Non-pigmented ciliary epithelial cell (primary cell): ENCODE measurements at regions not wholly inside any gene's neighbourhood (a gene's known extent, or its start where the extent isn't known, plus 50 kb on each side); places are given as distances from the start of the nearest gene placed in this dataset.

Source experiments
- DNase-seq: peaks from one replicate; pipeline ENCODE4 v3.0.0-alpha.2; 2010; ENCODE audit warnings: low read depth

GRCh38 chr2:15794608-15795134, 145.7 kb upstream of the MYCN start:
- no peak for DNase-seq

GRCh38 chr2:15795426-15795825, 144.9 kb upstream of the MYCN start:
- DNase-seq: no peak

GRCh38 chr2:15796167-15796942, 144.0 kb upstream of the MYCN start:
- no peak for DNase-seq

- DNase-seq: no peak
Measured at GRCh38 chr2:15797231-15797938, 143.0 kb upstream of the MYCN start.

GRCh38 chr2:15797939-15798281, 142.4 kb upstream of the MYCN start:
- DNase-seq: no peak

GRCh38 chr2:15798701-15799431, 141.5 kb upstream of the MYCN start:
- DNase-seq: no peak

GRCh38 chr2:15799432-15799827, 140.9 kb upstream of the MYCN start:
- no peak for DNase-seq

- DNase-seq: no peak
Measured at GRCh38 chr2:15800495-15801329, 139.6 kb upstream of the MYCN start.

- no peak for DNase-seq
Measured at GRCh38 chr2:15801439-15801838, 138.9 kb upstream of the MYCN start.

- no peak for DNase-seq
Measured at GRCh38 chr2:15801904-15802303, 138.4 kb upstream of the MYCN start.

GRCh38 chr2:15802657-15803542, 137.4 kb upstream of the MYCN start:
- no peak for DNase-seq

- no peak for DNase-seq
Measured at GRCh38 chr2:15803543-15804245, 136.7 kb upstream of the MYCN start.

- no peak for DNase-seq
Measured at GRCh38 chr2:15804246-15804619, 136.1 kb upstream of the MYCN start.

GRCh38 chr2:15804691-15805090, 135.7 kb upstream of the MYCN start:
- DNase-seq: no peak

GRCh38 chr2:15805206-15805605, 135.1 kb upstream of the MYCN start:
- no peak for DNase-seq

- no peak for DNase-seq
Measured at GRCh38 chr2:15805772-15806171, 134.6 kb upstream of the MYCN start.

- DNase-seq: no peak
Measured at GRCh38 chr2:15806801-15807417, 133.4 kb upstream of the MYCN start.

- DNase-seq: no peak
Measured at GRCh38 chr2:15807418-15808203, 132.7 kb upstream of the MYCN start.
